GM23338 (cell line): ENCODE measurements at regions not wholly inside any gene's neighbourhood (a gene's known extent, or its start where the extent isn't known, plus 50 kb on each side); places are given as distances from the start of the nearest gene placed in this dataset.

Experiments used
- ATAC-seq: fragments of 200-7000 bp; cut with Tn5 transposase; 3 replicates; pipeline ENCODE4 v1.9.1; 2020
- DNase-seq: peaks from one replicate; pipeline ENCODE4 v3.0.0-alpha.2; 2015; ENCODE audit warnings: low spot score
- H2AFZ ChIP-seq: fragments of 200-600 bp; sonication (generic); 2 replicates; pipeline ENCODE4 v1.8.0; 2016; ENCODE audit warnings: antibody characterized with exemption, mild to moderate bottlenecking, moderate library complexity
- H3F3A ChIP-seq: fragments of 200-600 bp; sonication (generic); replicated peaks from 2 replicates; pipeline ENCODE4 v1.8.0; 2017; ENCODE audit warnings: antibody characterized with exemption, mixed run types, low read depth
- H3K27ac ChIP-seq: fragments of 200-600 bp; sonication (generic); 2 replicates; pipeline ENCODE4 v1.6.1; 2016; ENCODE audit warnings: low read depth
- H3K27me3 ChIP-seq: fragments of 200-600 bp; sonication (generic); 2 replicates; pipeline ENCODE4 v1.8.0; 2016; ENCODE audit warnings: mild to moderate bottlenecking, mixed run types, moderate library complexity; ENCODE audit not compliant: insufficient read depth
- H3K36me3 ChIP-seq: fragments of 200-600 bp; sonication (generic); 2 replicates; pipeline ENCODE4 v1.8.0; 2016; ENCODE audit warnings: mild to moderate bottlenecking; ENCODE audit not compliant: insufficient read depth
- H3K4me1 ChIP-seq: fragments of 200-600 bp; sonication (generic); 2 replicates; pipeline ENCODE4 v1.8.0; 2016; ENCODE audit warnings: mild to moderate bottlenecking, moderate library complexity; ENCODE audit not compliant: insufficient read depth
- H3K4me2 ChIP-seq: fragments of 200-600 bp; sonication (generic); 2 replicates; pipeline ENCODE4 v1.7.1; 2017; ENCODE audit warnings: mixed run types
- H3K4me3 ChIP-seq: fragments of 200-600 bp; sonication (generic); 2 replicates; pipeline ENCODE4 v1.6.1; 2016; ENCODE audit warnings: mixed run types
- H3K79me2 ChIP-seq: fragments of 200-600 bp; sonication (generic); replicated peaks from 2 replicates; pipeline ENCODE4 v1.8.0; 2017; ENCODE audit warnings: mild to moderate bottlenecking; ENCODE audit not compliant: insufficient read depth
- H3K9me2 ChIP-seq: fragments of 200-600 bp; sonication (generic); 2 replicates; pipeline ENCODE4 v1.8.0; 2017; ENCODE audit not compliant: insufficient read depth
- H4K20me1 ChIP-seq: fragments of 200-600 bp; sonication (generic); replicated peaks from 2 replicates; pipeline ENCODE4 v1.8.0; 2017; ENCODE audit warnings: mild to moderate bottlenecking; ENCODE audit not compliant: insufficient read depth
- H3K27ac Mint-ChIP-seq: 2 replicates; pipeline ENCODE4 v1.8.0; 2020; ENCODE audit warnings: inconsistent platforms, mild to moderate bottlenecking, moderate library complexity, mixed read lengths
- H3K27me3 Mint-ChIP-seq: 3 replicates; pipeline ENCODE4 v1.8.0; 2022; ENCODE audit warnings: low read depth, mild to moderate bottlenecking, moderate library complexity, mixed read lengths, inconsistent platforms; ENCODE audit not compliant: insufficient read depth, poor library complexity
- H3K36me3 Mint-ChIP-seq: 3 replicates; pipeline ENCODE4 v1.8.0; 2021; ENCODE audit warnings: low read depth, mild to moderate bottlenecking, inconsistent platforms, moderate library complexity, mixed read lengths
- H3K4me1 Mint-ChIP-seq: 3 replicates; pipeline ENCODE4 v1.8.0; 2020; ENCODE audit warnings: mild to moderate bottlenecking, inconsistent platforms, mixed read lengths
- H3K4me3 Mint-ChIP-seq: 3 replicates; pipeline ENCODE4 v1.8.0; 2021; ENCODE audit warnings: moderate library complexity, mild to moderate bottlenecking, inconsistent platforms, mixed read lengths
- H3K9me3 Mint-ChIP-seq: 3 replicates; pipeline ENCODE4 v1.8.0; 2020; ENCODE audit warnings: moderate library complexity, mild to moderate bottlenecking, inconsistent platforms, mixed read lengths
- CREB1 ChIP-seq: fragments of 250-450 bp; sonication (Bioruptor Pico); IDR thresholded peaks from 2 replicates; pipeline ENCODE4 v1.5.0; 2020; ENCODE audit warnings: low read depth, mild to moderate bottlenecking, moderate library complexity
- CTCF ChIP-seq, 2 experiments: fragments of 200-600 bp in 1 of 2; sonication (generic) in 1 of 2; conservative IDR thresholded peaks; 2 replicates each; pipeline versions ENCODE4 v1.5.1 to v1.6.1; 2016 to 2017; ENCODE audit warnings: antibody characterized with exemption in 2 of 2, low read depth in 2 of 2, mild to moderate bottlenecking in 2 of 2, moderate library complexity in 1 of 2
- ETS1 ChIP-seq: IDR thresholded peaks from 2 replicates; pipeline ENCODE4 v1.6.1; 2016; ENCODE audit warnings: antibody characterized with exemption
- EZH2 ChIP-seq: fragments of 200-600 bp; sonication (generic); IDR thresholded peaks from one replicate; pipeline ENCODE4 v1.8.0; 2017; ENCODE audit warnings: antibody characterized with exemption, mild to moderate bottlenecking, low read depth; ENCODE audit not compliant: unreplicated experiment
- EZH2phosphoT487 ChIP-seq: fragments of 200-600 bp; sonication (generic); IDR thresholded peaks from one replicate; pipeline ENCODE4 v1.8.1; 2018; ENCODE audit warnings: antibody characterized with exemption; ENCODE audit not compliant: unreplicated experiment
- JUNB ChIP-seq: IDR thresholded peaks from one replicate; pipeline ENCODE4 v1.6.1; 2016; ENCODE audit warnings: antibody characterized with exemption; ENCODE audit not compliant: unreplicated experiment
- NANOG ChIP-seq: IDR thresholded peaks from 2 replicates; pipeline ENCODE4 v1.6.1; 2016; ENCODE audit warnings: antibody characterized with exemption, borderline replicate concordance
- POLR2AphosphoS5 ChIP-seq: IDR thresholded peaks from 2 replicates; pipeline ENCODE4 v1.6.1; 2016; ENCODE audit warnings: antibody characterized with exemption, low read depth
- REST ChIP-seq: IDR thresholded peaks from one replicate; pipeline ENCODE4 v1.6.1; 2018; ENCODE audit warnings: antibody characterized with exemption; ENCODE audit not compliant: unreplicated experiment
- STAT1 ChIP-seq: IDR thresholded peaks from one replicate; pipeline ENCODE4 v1.6.1; 2016; ENCODE audit warnings: antibody characterized with exemption; ENCODE audit not compliant: unreplicated experiment
- ZNF114 ChIP-seq: fragments of 250-450 bp; sonication (Bioruptor Pico); IDR thresholded peaks from 2 replicates; pipeline ENCODE4 v1.5.0; 2020; ENCODE audit warnings: mild to moderate bottlenecking, moderate library complexity
- ZNF331 ChIP-seq: fragments of 250-450 bp; sonication (Bioruptor Pico); IDR thresholded peaks from 2 replicates; pipeline ENCODE4 v1.5.0; 2020; ENCODE audit warnings: low read depth, mild to moderate bottlenecking, moderate library complexity
- ZNF462 ChIP-seq: fragments of 250-450 bp; sonication (Bioruptor Pico); IDR thresholded peaks from 2 replicates; pipeline ENCODE4 v1.5.0; 2020; ENCODE audit warnings: mild to moderate bottlenecking, moderate library complexity

- no peaks in the 10 kb centered on the region for H3K79me2 ChIP-seq
- H3K36me3 ChIP-seq = no peaks in the 10 kb centered on the region
- peaks cover 5% of the 10 kb centered on the region for H3K36me3 Mint-ChIP-seq
- H3K4me2 ChIP-seq = no peak overlapping the region
- no peaks in the 10 kb centered on the region for H3F3A ChIP-seq
- no peaks in the 10 kb centered on the region; the same call in 1 of the 2 replicates for H4K20me1 ChIP-seq
- H3K27ac ChIP-seq = no peak overlapping the region
- no peaks in the 10 kb centered on the region for H3K27me3 ChIP-seq
- H3K9me2 ChIP-seq = no peaks in the 10 kb centered on the region
- H3K4me1 ChIP-seq = peaks cover 8% of the 10 kb centered on the region; the same call in 1 of the 2 replicates
- no peak for TF ChIP-seq CTCF (conservative IDR thresholded peaks at IDR 0.05; ENCODE audit: low read depth in 2 of 2)
- TF ChIP-seq ZNF114 (CRISPR knock-in tag) = no peak
- no peak for TF ChIP-seq NANOG
- no peak for TF ChIP-seq JUNB
- no peak for TF ChIP-seq REST
- TF ChIP-seq CREB1 (CRISPR knock-in tag) = no peak
- TF ChIP-seq EZH2 = no peak
- no peak for TF ChIP-seq ETS1
- no peak for TF ChIP-seq ZNF462 (CRISPR knock-in tag)
- TF ChIP-seq EZH2phosphoT487 = no peak
- TF ChIP-seq STAT1 = no peak
- TF ChIP-seq POLR2AphosphoS5 = no peak
- TF ChIP-seq ZNF331 (CRISPR knock-in tag) = no peak
- peaks cover 10% of the 10 kb centered on the region for H3K9me3 Mint-ChIP-seq
- H3K4me3 Mint-ChIP-seq = no peak overlapping the region
- peaks cover 7% of the 10 kb centered on the region for H3K27me3 Mint-ChIP-seq
- no peak for DNase-seq
- no peak for ATAC-seq
- peaks cover 18% of the 10 kb centered on the region for H3K4me1 Mint-ChIP-seq
- no peak overlapping the region for H2AFZ ChIP-seq
- no peak overlapping the region for H3K27ac Mint-ChIP-seq
- H3K4me3 ChIP-seq = no peak overlapping the region
Measured at GRCh38 chr3:56932866-56933265, 127.6 kb upstream of the SPATA12 start.
